ENCODE measurements at regions not wholly inside any gene's neighbourhood (a gene's known extent, or its start where the extent isn't known, plus 50 kb on each side); places are given as distances from the start of the nearest gene placed in this dataset.
A peak's percentile ranks its signal among the peaks of the same experiment; 100 is the strongest.
"Not testable (repeated sequence)": the region's sequence is repeated elsewhere in the genome, so short reads cannot be mapped to it uniquely, and the experiment has no call there.

- DNase-seq = no peak
These were observed 130.4 kb upstream of the CRBN start for GRCh38 chr3:3309887-3310286.

GRCh38 chr3:3308809-3309208 lies 129.3 kb upstream of the CRBN start:
- no peak for DNase-seq

GRCh38 chr3:3307491-3307890 lies 128.0 kb upstream of the CRBN start:
- no peak for DNase-seq

- no peak for DNase-seq
These were observed 126.3 kb upstream of the CRBN start for GRCh38 chr3:3305841-3306240.

- no peak for DNase-seq
These were observed 125.6 kb upstream of the CRBN start for GRCh38 chr3:3305084-3305483.

GRCh38 chr3:3303636-3304035 lies 124.1 kb upstream of the CRBN start:
- no peak for DNase-seq

GRCh38 chr3:3302964-3303363 lies 123.5 kb upstream of the CRBN start:
- no peak for DNase-seq

- no peak for DNase-seq
These were observed 122.0 kb upstream of the CRBN start for GRCh38 chr3:3301476-3301875.

GRCh38 chr3:3296979-3297381 lies 117.5 kb upstream of the CRBN start:
- peak in 1 of 5 experiments; percentile 36 for DNase-seq

GRCh38 chr3:3295586-3295985 lies 116.1 kb upstream of the CRBN start:
- peak in 1 of 5 experiments; percentile 57 for DNase-seq

GRCh38 chr3:3291756-3292283 lies 112.3 kb upstream of the CRBN start:
- DNase-seq = not testable (repeated sequence)

GRCh38 chr3:3288255-3288654 lies 108.8 kb upstream of the CRBN start:
- no peak for DNase-seq

- no peak for DNase-seq
These were observed 106.5 kb upstream of the CRBN start for GRCh38 chr3:3286014-3286413.

GRCh38 chr3:3281024-3281423 lies 101.5 kb upstream of the CRBN start:
- DNase-seq = no peak

- DNase-seq = no peak
These were observed 100.9 kb upstream of the CRBN start for GRCh38 chr3:3280396-3280795.

GRCh38 chr3:3278073-3278472 lies 98.6 kb upstream of the CRBN start:
- DNase-seq = no peak

GRCh38 chr3:3276630-3277029 lies 97.1 kb upstream of the CRBN start:
- no peak for DNase-seq

- no peak for DNase-seq
These were observed 85.3 kb upstream of the CRBN start for GRCh38 chr3:3264796-3265195.

- DNase-seq = no peak
These were observed 81.4 kb upstream of the CRBN start for GRCh38 chr3:3260870-3261269.

GRCh38 chr3:3259181-3259580 lies 79.7 kb upstream of the CRBN start:
- no peak for DNase-seq

GRCh38 chr3:3258281-3258680 lies 78.8 kb upstream of the CRBN start:
- DNase-seq = no peak

GRCh38 chr3:3241596-3241995 lies 62.1 kb upstream of the CRBN start:
- DNase-seq = no peak

GRCh38 chr3:3240986-3241385 lies 61.5 kb upstream of the CRBN start:
- no peak for DNase-seq

- DNase-seq = no peak
These were observed 58.5 kb upstream of the CRBN start for GRCh38 chr3:3237979-3238378.

- no peak for DNase-seq
These were observed 52.8 kb upstream of the CRBN start for GRCh38 chr3:3232251-3232650.

Data from T-helper 2 cell (primary cell).